ENCODE measurements at regions not wholly inside any gene's neighbourhood (a gene's known extent, or its start where the extent isn't known, plus 50 kb on each side); places are given as distances from the start of the nearest gene placed in this dataset.

DNA sequence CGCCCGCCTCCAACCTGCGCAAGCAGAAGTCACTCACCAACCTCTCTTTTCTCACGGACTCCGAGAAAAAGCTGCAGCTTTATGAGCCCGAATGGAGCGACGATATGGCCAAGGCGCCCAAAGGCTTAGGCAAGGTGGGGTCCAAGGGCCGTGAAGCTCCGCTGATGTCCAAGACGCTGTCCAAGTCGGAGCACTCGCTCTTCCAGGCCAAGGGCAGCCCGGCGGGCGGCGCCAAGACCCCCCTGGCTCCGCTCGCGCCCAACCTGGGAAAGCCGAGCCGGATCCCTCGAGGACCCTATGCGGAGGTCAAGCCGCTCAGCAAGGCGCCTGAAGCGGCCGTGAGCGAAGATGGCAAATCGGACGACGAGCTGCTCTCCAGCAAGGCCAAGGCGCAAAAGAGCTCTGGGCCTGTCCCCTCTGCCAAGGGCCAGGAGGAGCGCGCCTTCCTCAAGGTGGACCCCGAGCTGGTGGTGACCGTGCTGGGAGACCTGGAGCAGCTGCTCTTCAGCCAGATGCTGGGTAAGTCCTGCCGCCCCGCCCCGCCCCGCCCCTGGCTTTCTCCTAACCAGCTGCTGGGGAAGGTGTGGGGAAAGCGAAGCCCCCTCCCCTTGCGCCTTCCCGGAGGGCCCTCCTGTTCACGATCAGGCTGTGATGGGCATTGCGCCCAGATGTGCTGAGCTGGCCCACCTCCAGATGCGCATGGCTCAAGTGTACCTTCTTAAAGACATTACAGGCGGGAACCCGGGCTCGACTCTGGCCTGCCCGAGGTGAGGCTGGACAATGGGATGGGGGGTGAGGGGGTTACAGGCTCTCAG is 110.2 kb downstream of the NAV1 start:
- TF ChIP-seq, protein P1, sequence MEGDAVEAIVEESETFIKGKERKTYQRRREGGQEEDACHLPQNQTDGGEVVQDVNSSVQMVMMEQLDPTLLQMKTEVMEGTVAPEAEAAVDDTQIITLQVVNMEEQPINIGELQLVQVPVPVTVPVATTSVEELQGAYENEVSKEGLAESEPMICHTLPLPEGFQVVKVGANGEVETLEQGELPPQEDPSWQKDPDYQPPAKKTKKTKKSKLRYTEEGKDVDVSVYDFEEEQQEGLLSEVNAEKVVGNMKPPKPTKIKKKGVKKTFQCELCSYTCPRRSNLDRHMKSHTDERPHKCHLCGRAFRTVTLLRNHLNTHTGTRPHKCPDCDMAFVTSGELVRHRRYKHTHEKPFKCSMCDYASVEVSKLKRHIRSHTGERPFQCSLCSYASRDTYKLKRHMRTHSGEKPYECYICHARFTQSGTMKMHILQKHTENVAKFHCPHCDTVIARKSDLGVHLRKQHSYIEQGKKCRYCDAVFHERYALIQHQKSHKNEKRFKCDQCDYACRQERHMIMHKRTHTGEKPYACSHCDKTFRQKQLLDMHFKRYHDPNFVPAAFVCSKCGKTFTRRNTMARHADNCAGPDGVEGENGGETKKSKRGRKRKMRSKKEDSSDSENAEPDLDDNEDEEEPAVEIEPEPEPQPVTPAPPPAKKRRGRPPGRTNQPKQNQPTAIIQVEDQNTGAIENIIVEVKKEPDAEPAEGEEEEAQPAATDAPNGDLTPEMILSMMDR (IDR thresholded peaks at IDR 0.05; ENCODE audit: low read depth, low read length), result no peak
- TF ChIP-seq, protein P2, sequence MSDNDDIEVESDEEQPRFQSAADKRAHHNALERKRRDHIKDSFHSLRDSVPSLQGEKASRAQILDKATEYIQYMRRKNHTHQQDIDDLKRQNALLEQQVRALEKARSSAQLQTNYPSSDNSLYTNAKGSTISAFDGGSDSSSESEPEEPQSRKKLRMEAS (IDR thresholded peaks at IDR 0.05; ENCODE audit: low read depth, low read length), result no peak
- no peak for TF ChIP-seq POLR2A (IDR thresholded peaks at IDR 0.05; ENCODE audit: extremely low read depth, insufficient read length)

Data from NB4 (cell line).